Eye (tissue), 1 donor: ENCODE measurements at regions not wholly inside any gene's neighbourhood (a gene's known extent, or its start where the extent isn't known, plus 50 kb on each side); places are given as distances from the start of the nearest gene placed in this dataset.
"Not testable (repeated sequence)": the region's sequence is repeated elsewhere in the genome, so short reads cannot be mapped to it uniquely, and the experiment has no call there.

ENCODE experiments used
- DNase-seq: peaks from one replicate; pipeline ENCODE4 v3.0.0-alpha.2; 2015

DNA sequence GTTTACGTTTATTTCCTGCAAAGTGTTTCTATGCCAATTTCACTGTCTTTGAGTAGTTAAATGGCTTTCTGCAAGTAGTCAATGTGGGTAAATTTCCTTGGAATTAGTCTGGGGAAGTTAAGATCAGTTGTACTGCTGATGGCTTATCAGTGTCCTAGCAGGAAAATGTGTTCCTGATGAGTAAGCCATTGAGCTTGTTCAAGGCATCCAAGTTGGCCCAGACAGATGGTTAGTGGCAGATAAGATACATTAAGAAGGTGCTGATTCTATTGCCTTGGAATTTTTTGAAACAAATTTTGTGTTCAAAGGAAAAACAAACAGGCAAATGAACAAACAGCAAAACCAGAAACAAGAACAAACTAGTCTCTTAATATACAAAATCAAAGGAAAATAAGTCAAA is 258.4 kb downstream of the MAP2K6 start:
- DNase-seq, result no peak

- DNase-seq, result no peak
Observed at GRCh38 chr17:69677130-69677529, 262.6 kb downstream of the MAP2K6 start.

DNA sequence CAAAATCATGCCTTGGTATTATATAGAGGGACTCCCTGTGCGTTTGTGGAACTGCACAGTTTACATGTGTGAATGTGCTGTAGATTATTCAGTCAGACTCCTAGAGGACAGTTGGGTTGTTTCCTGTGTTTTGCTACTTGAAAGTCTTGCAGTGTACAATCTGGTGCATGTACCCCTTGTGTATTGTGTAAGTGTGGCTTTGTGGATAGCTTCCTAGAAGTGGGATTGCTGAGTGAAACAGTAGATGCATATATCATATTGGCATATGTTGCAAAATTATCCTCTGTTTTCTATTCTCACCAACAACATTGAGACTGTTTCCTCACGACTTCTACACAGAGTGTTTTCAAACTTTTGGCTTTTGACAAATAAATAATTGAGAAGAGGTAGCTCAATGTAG is 263.7 kb downstream of the MAP2K6 start:
- DNase-seq, result no peak

- peak; percentile 25 for DNase-seq
Observed at GRCh38 chr17:69679829-69680228, 265.3 kb downstream of the MAP2K6 start.

DNA sequence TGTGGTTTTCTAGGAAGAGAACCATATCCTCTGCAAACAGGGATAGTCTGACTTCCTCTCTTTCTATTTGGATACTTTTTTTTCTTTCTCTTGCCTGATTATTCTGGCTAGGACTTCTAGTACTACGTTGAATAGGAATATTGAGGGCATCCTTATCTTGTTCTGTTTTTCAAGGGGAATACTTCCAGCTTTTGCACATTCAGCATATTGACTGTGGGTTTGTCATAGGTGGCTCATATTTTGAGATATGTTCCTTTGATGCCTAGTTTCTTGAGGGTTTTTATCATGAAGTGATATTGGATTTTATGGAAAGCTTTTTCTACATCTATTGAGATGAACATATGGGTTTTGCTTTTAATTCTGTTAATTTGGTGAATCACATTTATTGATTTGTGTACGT is 269.8 kb downstream of the MAP2K6 start:
- DNase-seq, result no peak

DNA sequence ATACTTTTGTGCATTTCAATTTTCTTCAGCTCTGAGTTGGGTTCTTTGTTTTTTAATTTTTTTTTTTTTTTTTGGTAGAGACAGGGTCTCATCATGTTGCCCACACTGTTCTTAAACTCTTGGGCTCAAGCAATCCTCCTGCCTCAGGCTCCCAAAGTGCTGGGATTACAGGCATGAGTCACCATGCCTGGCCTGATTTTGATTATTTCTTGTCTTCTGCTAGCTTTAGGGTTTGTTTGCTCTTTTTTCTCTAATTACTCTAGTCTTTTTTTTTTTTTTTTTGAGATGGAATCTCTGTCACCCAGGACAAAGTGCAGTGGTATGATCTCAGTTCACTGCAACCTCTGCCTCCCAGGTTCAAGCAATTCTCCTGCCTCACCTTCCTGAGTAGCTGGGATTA is 270.7 kb downstream of the MAP2K6 start:
- DNase-seq, result not testable (repeated sequence)

DNA sequence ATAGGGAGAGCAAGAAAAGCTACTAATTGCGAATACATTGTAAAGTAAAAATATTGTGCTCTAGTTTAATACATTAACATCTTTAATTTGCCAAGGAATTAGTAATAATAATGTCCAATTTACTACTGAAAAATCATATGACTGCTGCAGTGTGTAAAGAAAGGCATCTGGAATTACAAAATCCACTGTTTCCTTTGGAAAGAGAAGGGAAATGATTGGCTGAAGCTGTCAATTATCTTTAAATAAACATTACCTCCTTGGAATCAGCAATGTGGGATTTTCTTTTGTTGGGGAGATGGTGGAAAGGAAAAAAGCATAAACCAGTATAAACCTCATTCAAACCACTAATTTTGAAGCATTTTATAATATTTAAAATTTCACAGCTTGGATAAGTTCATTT is 276.0 kb downstream of the MAP2K6 start:
- DNase-seq, result no peak

- DNase-seq, result no peak
Observed at GRCh38 chr17:69692171-69692570, 277.7 kb downstream of the MAP2K6 start.

- no peak for DNase-seq
Observed at GRCh38 chr17:69695646-69696045, 281.1 kb downstream of the MAP2K6 start.

GRCh38 chr17:69696650-69697049 is 282.2 kb downstream of the MAP2K6 start:
- no peak for DNase-seq

- not testable (repeated sequence) for DNase-seq
Observed at GRCh38 chr17:69698352-69698751, 283.9 kb downstream of the MAP2K6 start.

DNA sequence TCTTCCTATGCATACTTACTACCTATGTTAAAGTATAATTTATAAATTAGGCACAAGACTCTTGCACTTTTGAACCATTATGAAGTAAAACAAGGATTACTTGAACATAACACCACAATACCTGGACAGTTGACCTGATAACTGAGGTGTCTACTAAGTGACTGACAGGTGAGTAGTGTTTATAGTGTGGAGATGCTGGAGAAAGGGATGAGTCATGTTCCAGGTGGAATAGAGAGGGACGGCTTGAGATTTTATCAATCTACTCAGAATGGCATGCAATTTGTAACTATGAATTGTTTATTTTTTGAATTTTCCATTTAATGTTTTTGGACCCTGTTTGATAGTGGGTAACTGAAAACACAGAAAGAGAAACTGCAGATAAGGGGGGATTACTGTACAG is 287.6 kb downstream of the MAP2K6 start:
- no peak for DNase-seq

DNA sequence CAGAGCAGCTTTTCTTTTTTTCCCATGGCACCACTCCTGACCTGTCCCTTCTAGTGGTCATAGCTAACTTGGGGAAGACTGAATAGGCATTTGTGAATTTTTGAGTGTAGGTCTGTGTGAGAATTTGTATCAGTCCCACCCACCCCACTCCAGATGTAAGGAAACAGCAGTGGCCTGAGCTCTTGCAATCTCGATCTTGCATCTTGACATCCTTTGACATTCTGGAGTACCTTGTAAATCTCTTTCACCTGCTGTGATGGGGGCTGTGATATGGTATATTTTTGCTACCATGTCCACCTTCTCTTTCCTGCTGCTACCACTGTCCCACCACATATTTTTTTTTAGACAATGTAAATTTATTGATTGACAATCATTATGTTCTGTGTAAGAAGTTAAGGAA is 289.3 kb downstream of the MAP2K6 start:
- DNase-seq, result no peak

DNA sequence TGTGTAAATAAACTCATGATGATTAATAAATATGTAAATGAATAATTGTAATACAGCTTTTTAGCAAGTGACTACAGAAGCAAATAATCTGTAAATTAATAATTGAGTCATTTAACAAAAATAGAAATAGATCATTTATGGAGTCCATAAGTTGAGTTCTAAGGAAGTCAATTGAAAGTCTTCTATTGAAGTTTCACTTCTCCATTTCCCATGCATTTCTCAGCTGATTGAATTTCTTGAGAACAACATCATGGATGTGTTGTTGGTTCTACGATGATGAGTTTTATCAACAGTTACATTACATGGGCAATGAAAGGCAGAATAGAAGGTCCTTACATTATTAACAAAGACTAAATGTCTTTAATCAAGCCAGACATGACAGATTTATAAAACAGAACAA is 290.4 kb downstream of the MAP2K6 start:
- DNase-seq, result no peak

DNA sequence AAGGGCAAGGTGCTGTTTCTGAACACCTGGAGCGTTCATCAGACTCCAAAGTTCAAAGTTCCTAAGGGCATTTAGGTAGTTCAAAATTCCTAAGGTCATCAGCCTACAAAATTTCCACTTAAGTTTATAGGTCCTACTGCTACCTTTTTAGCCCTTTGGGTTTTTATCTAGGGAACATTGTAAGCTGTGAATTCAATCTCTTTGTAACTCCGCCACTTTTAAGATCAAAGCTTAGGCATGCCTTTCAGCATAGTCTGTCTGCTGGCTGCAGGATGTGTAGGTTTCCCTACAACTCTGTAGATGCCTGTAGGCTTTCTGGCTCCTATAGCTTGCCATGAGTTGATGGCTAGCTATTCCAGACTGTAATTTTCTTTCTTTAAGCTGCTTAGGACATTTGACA is 291.6 kb downstream of the MAP2K6 start:
- DNase-seq, result no peak

- no peak for DNase-seq
Observed at GRCh38 chr17:69709441-69709840, 294.9 kb downstream of the MAP2K6 start.

DNA sequence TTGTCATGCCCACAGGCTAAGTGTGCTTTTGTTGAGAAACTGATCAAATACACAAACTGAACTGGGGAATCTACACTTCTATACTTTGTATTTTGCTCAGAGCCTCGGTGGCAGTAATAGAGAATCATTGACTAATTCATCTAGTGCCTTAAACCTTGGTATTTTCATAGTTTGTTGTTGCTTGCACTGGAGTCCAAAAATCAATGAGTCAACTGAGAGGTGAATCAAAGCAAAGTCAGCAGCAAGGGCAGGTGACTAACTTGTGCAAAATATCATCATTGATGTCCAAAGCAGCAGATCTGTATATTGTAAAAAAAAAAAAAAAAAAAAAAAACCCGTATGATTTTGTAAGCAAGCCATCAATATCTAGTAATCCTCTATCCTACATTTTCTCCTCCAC is 296.4 kb downstream of the MAP2K6 start:
- DNase-seq, result no peak

DNA sequence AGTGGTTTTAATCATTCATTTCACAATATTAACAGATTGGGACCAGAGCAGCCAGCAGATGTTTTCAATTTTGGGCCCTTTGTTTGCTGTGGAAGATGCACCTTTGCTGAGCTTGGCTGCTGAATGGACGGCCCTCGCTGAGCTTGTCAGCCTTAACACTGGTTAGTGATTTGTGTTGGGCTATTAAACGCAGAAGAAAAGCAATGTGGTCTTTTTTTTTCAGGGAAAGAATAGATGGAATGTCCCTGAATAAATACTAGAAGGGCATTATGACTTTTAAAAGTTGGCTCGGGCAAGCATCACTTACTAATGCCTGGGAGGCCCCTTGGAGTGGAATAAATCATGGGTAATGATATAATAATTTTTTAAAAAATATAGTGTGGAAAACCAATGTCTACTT is 297.0 kb downstream of the MAP2K6 start:
- no peak for DNase-seq

- DNase-seq, result peak; percentile 14
Observed at GRCh38 chr17:69712801-69713311, 298.4 kb downstream of the MAP2K6 start.

GRCh38 chr17:69713815-69714214 is 299.3 kb downstream of the MAP2K6 start:
- DNase-seq, result no peak

- DNase-seq, result peak; percentile 49
Observed at GRCh38 chr17:69714669-69715068, 300.2 kb downstream of the MAP2K6 start.

- no peak for DNase-seq
Observed at GRCh38 chr17:69715656-69716055, 301.2 kb downstream of the MAP2K6 start.

- DNase-seq, result peak; percentile 57
Observed at GRCh38 chr17:69716556-69716955, 302.1 kb downstream of the MAP2K6 start.

DNA sequence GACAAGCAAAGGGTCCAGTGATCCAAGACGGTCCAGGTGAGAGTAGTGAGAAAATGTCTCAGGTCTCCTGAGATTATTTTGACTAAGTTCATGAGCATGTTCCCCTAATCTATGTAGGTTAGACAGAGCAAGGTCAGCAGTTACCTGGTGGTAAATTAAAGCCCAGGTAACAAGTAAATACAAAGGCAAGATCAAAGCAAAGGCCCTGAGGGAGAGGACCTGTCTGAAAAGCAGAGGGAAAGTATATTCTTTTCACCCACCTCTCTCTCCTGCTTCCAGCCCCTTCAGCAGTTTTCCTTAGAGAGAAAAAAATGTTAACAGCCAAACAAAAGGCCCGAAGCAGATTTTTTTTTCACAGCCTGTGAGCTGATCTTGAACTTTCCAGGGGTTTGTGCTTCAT is 302.7 kb downstream of the MAP2K6 start:
- DNase-seq, result no peak

- no peak for DNase-seq
Observed at GRCh38 chr17:69717819-69718218, 303.3 kb downstream of the MAP2K6 start.
